HepG2 (cell line): ENCODE measurements at regions not wholly inside any gene's neighbourhood (a gene's known extent, or its start where the extent isn't known, plus 50 kb on each side); places are given as distances from the start of the nearest gene placed in this dataset.
"Not testable (repeated sequence)": the region's sequence is repeated elsewhere in the genome, so short reads cannot be mapped to it uniquely, and the experiment has no call there.

Source experiments
- ATAC-seq: fragments of 200-7000 bp; cut with Tn5 transposase; 3 replicates; pipeline ENCODE4 v1.9.1; 2020; ENCODE audit warnings: mild to moderate bottlenecking, moderate library complexity
- BruUV-seq: library from RNA; stranded (reverse); fragments of 400-500 nt; replicated peaks from 2 replicates; lab custom pipeline; 2021; lab: Mats Ljungman, UMichigan
- CTCF ChIA-PET: fragments of 300-600 bp; formaldehyde crosslinking; extraction: SDS; loops from one replicate; lab custom pipeline; 2021; ENCODE audit warnings: low total read pairs, inconsistent platforms, low intra/inter-chr PET ratio; lab: Yijun Ruan, JAX
- POLR2A ChIA-PET: fragments of 350-600 bp; sonication (Branson Sonifier 250); formaldehyde crosslinking; loops from one replicate; lab custom pipeline; 2020; ENCODE audit warnings: antibody characterized with exemption, inconsistent platforms; lab: Yijun Ruan, JAX
- DNase-seq: peaks from one replicate; pipeline ENCODE4 v3.0.0-alpha.2; 2015; ENCODE audit warnings: low spot score
- FAIRE-seq: peaks from 3 replicates; lab custom pipeline; 2011; peaks lifted over from hg19 to GRCh38; lab: Jason Lieb, UNC
- H2AFZ ChIP-seq: one replicate; pipeline ENCODE4 v1.6.1; 2011; ENCODE audit warnings: low read length, inconsistent platforms
- H3K27ac ChIP-seq: fragments of 300-600 bp; 3 replicates; pipeline ENCODE4 v1.8.0; 2011; ENCODE audit warnings: mixed run types, mild to moderate bottlenecking, mixed read lengths, low read length, inconsistent platforms; ENCODE audit not compliant: insufficient read depth; ENCODE audit errors: extremely low read length
- H3K27me3 ChIP-seq, 2 experiments: fragments of 200-600 bp in 1 of 2; 2 replicates in 1 of 2; 3 replicates in 1 of 2; pipeline versions ENCODE4 v1.6.0 to v1.8.0; 2011; ENCODE audit warnings: low read length in 2 of 2, mild to moderate bottlenecking in 2 of 2, moderate library complexity in 2 of 2, inconsistent platforms in 1 of 2; ENCODE audit not compliant: insufficient read depth in 2 of 2, control insufficient read depth in 1 of 2
- H3K36me3 ChIP-seq, 2 experiments: fragments of 200-600 bp in 1 of 2; replicated peaks in 1 of 2; 2 replicates in 1 of 2; 3 replicates in 1 of 2; pipeline versions ENCODE4 v1.5.1 to v1.8.0; 2011; ENCODE audit warnings: low read length in 2 of 2, inconsistent platforms in 1 of 2; ENCODE audit not compliant: insufficient read depth in 2 of 2, control insufficient read depth in 1 of 2
- H3K4me1 ChIP-seq: 2 replicates; pipeline ENCODE4 v1.5.1; 2012; ENCODE audit warnings: low read length, inconsistent platforms; ENCODE audit not compliant: insufficient read depth
- H3K4me2 ChIP-seq: 2 replicates; pipeline ENCODE4 v1.6.0; 2011; ENCODE audit warnings: low read depth, low read length, inconsistent platforms
- H3K4me3 ChIP-seq, 3 experiments: fragments of 200-600 bp in 1 of 3; sonication (generic), shearing (Covaris generic) in 1 of 3; replicated peaks in 1 of 3; 2 replicates each; pipeline ENCODE4 v1.5.1; 2011 to 2016; ENCODE audit warnings: low read length in 3 of 3, inconsistent platforms in 2 of 3, low read depth in 2 of 3, mild to moderate bottlenecking in 2 of 3, control low read depth in 1 of 3, mixed read lengths in 1 of 3; ENCODE audit not compliant: insufficient read depth in 1 of 3
- H3K79me2 ChIP-seq: one replicate; pipeline ENCODE4 v1.6.1; 2011; ENCODE audit warnings: low read length, inconsistent platforms; ENCODE audit not compliant: insufficient read depth
- H3K9ac ChIP-seq: 2 replicates; pipeline ENCODE4 v1.6.0; 2011; ENCODE audit warnings: mild to moderate bottlenecking, low read depth, low read length, inconsistent platforms; ENCODE audit not compliant: insufficient read depth
- H3K9me3 ChIP-seq: 2 replicates; pipeline ENCODE4 v1.5.1; 2012; ENCODE audit warnings: mild to moderate bottlenecking, low read length
- H4K20me1 ChIP-seq: 2 replicates; pipeline ENCODE4 v1.6.0; 2011; ENCODE audit warnings: inconsistent platforms, mild to moderate bottlenecking, low read length, moderate library complexity; ENCODE audit not compliant: insufficient read depth
- HNF1B ChIP-seq: sonication (generic); formaldehyde crosslinking; IDR thresholded peaks from 2 replicates; pipeline ENCODE4 v1.5.1; 2020; ENCODE audit warnings: mild to moderate bottlenecking, moderate library complexity, missing genetic modification reagents
- KDM5B ChIP-seq: sonication (generic); formaldehyde crosslinking; IDR thresholded peaks from 2 replicates; pipeline ENCODE4 v1.4.0; 2020; ENCODE audit warnings: missing genetic modification reagents, mild to moderate bottlenecking, borderline replicate concordance
- MYC ChIP-seq: sonication (generic); formaldehyde crosslinking; IDR thresholded peaks from 2 replicates; pipeline ENCODE4 v1.9.0; 2021; ENCODE audit warnings: missing genetic modification reagents, borderline replicate concordance
- POGZ ChIP-seq: sonication (generic); formaldehyde crosslinking; IDR thresholded peaks from 2 replicates; pipeline ENCODE4 v1.4.0; 2020; ENCODE audit warnings: mild to moderate bottlenecking, missing genetic modification reagents
- RXRB ChIP-seq: IDR thresholded peaks from 2 replicates; pipeline ENCODE4 v1.6.1; 2016; ENCODE audit warnings: borderline replicate concordance, missing genetic modification reagents, missing compliant biosample characterization
- SALL1 ChIP-seq: sonication (generic); formaldehyde crosslinking; IDR thresholded peaks from 2 replicates; pipeline ENCODE4 v1.8.0; 2022; ENCODE audit warnings: mild to moderate bottlenecking, missing genetic modification reagents
- SOX13 ChIP-seq, 3 experiments: fragments of 450-650 bp in 1 of 3; sonication (generic) in 1 of 3; formaldehyde crosslinking in 1 of 3; IDR thresholded peaks in 2 of 3; conservative IDR thresholded peaks in 1 of 3; 2 replicates each; pipeline versions ENCODE4 v1.5.0 to v1.6.1; 2016 to 2020; ENCODE audit warnings: antibody characterized with exemption in 1 of 3, mild to moderate bottlenecking in 1 of 3, missing compliant biosample characterization in 1 of 3, missing genetic modification reagents in 1 of 3, moderate library complexity in 1 of 3
- SOX5 ChIP-seq: IDR thresholded peaks from 2 replicates; pipeline ENCODE4 v1.6.1; 2016; ENCODE audit warnings: borderline replicate concordance
- ZFX ChIP-seq: sonication (generic); formaldehyde crosslinking; IDR thresholded peaks from 2 replicates; pipeline ENCODE4 v1.4.0; 2020; ENCODE audit warnings: mild to moderate bottlenecking, low read depth, missing genetic modification reagents, moderate library complexity
- ZNF292 ChIP-seq: sonication (generic); formaldehyde crosslinking; IDR thresholded peaks from 2 replicates; pipeline ENCODE4 v1.8.1; 2022; ENCODE audit warnings: mild to moderate bottlenecking, low read depth, missing genetic modification reagents, borderline replicate concordance
- ZNF556 ChIP-seq: sonication (generic); formaldehyde crosslinking; IDR thresholded peaks from 2 replicates; pipeline ENCODE4 v1.4.0; 2020; ENCODE audit warnings: mild to moderate bottlenecking, missing genetic modification reagents, borderline replicate concordance
- ZNF607 ChIP-seq: sonication (generic); formaldehyde crosslinking; IDR thresholded peaks from 2 replicates; pipeline ENCODE4 v1.5.1; 2020; ENCODE audit warnings: missing genetic modification reagents, mild to moderate bottlenecking, borderline replicate concordance
- ZNF761 ChIP-seq: sonication (generic); formaldehyde crosslinking; conservative IDR thresholded peaks from 2 replicates; pipeline ENCODE4 v1.4.0; 2020; ENCODE audit warnings: mild to moderate bottlenecking, missing genetic modification reagents
- WGBS: methylation state at CpG from one replicate; pipeline ENCODE4 v1.1.6; 2017; ENCODE audit warnings: low lambda C conversion rate; 5-methylcytosine and 5-hydroxymethylcytosine counted together
- in situ Hi-C: cut with HindIII; loops from 2 replicates; pipeline ENCODE4 v1.10.0; 2017; ENCODE audit warnings: low pct_unique_long_range_greater_than_20kb; ENCODE audit not compliant: extremely low pct_ligation_motif_present
- intact Hi-C: fragments of 100-400 bp; cut with micrococcal nuclease; formaldehyde crosslinking; loops from one replicate; pipeline ENCODE4 v1.10.0; 2022; ENCODE audit not compliant: unreplicated experiment
- TF ChIP-seq, protein P1 (sequence below): sonication (generic); formaldehyde crosslinking; IDR thresholded peaks from 2 replicates; pipeline ENCODE4 v1.4.0; 2020; ENCODE audit warnings: missing genetic modification reagents

- Histone ChIP-seq H3K4me2 (peak overlapping the region; percentile 77), H2AFZ (peak overlapping the region; percentile 55)
- POLR2A ChIA-PET; TF ChIP-seq SOX13 (IDR thresholded peaks at IDR 0.05): not testable (repeated sequence)
- peak; percentile 20; the same call in 1 of the 2 replicates for TF ChIP-seq POGZ
- TF ChIP-seq ZNF292 (CRISPR knock-in tag), result 0 out of 2 replicates have a peak, but pooled peaks have one; percentile 16
- peak; percentile 77; the same call in 1 of the 2 replicates for TF ChIP-seq ZNF556 (CRISPR knock-in tag)
- TF ChIP-seq MYC (CRISPR knock-in tag), result peak; percentile 19; the same call in 1 of the 2 replicates
- peak; percentile 44; the same call in 1 of the 2 replicates for TF ChIP-seq SALL1 (CRISPR knock-in tag)
- peak; percentile 81 for TF ChIP-seq HNF1B (CRISPR knock-in tag)
- peak; percentile 12; the same call in 1 of the 2 replicates for TF ChIP-seq RXRB
- TF ChIP-seq ZNF761, result peak; percentile 75; the same call in 1 of the 2 replicates
- TF ChIP-seq, protein P1, sequence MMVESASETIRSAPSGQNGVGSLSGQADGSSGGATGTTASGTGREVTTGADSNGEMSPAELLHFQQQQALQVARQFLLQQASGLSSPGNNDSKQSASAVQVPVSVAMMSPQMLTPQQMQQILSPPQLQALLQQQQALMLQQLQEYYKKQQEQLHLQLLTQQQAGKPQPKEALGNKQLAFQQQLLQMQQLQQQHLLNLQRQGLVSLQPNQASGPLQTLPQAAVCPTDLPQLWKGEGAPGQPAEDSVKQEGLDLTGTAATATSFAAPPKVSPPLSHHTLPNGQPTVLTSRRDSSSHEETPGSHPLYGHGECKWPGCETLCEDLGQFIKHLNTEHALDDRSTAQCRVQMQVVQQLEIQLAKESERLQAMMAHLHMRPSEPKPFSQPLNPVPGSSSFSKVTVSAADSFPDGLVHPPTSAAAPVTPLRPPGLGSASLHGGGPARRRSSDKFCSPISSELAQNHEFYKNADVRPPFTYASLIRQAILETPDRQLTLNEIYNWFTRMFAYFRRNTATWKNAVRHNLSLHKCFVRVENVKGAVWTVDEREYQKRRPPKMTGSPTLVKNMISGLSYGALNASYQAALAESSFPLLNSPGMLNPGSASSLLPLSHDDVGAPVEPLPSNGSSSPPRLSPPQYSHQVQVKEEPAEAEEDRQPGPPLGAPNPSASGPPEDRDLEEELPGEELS (CRISPR knock-in tag), result peak; percentile 44; the same call in 1 of the 2 replicates
- TF ChIP-seq SOX5 (CRISPR knock-in tag), result 0 out of 2 replicates have a peak, but pooled peaks have one; percentile 13
- TF ChIP-seq KDM5B (CRISPR knock-in tag), result 0 out of 2 replicates have a peak, but pooled peaks have one; percentile 25
- peak; percentile 41; the same call in 1 of the 2 replicates for TF ChIP-seq ZNF607 (CRISPR knock-in tag)
- peak; percentile 51; the same call in 1 of the 2 replicates for TF ChIP-seq ZFX
- peak in 1 of 2 experiments; percentile 28; a peak in 1 of 4 replicates for TF ChIP-seq SOX13 (CRISPR knock-in tag; conservative IDR thresholded peaks at IDR 0.05 in 1 of 2, IDR thresholded peaks at IDR 0.05 in 1 of 2)
These were observed 94.2 kb upstream of the ARG1 start for GRCh38 chr6:131478740-131479211.

More at GRCh38 chr6:131478740-131479211, 94.2 kb upstream of the ARG1 start:
- peak overlapping the region; percentile 44 for H3K27ac ChIP-seq
- BruUV-seq, H3K9me3 ChIP-seq, intact Hi-C loops, H3K9ac ChIP-seq, in situ Hi-C loops, H3K27me3 ChIP-seq, ATAC-seq, H3K36me3 ChIP-seq, CTCF ChIA-PET, FAIRE-seq, H3K79me2 ChIP-seq, H4K20me1 ChIP-seq, DNase-seq: not testable (repeated sequence)
- H3K4me3 ChIP-seq, result peak overlapping the region in 2 of 3 experiments; percentile 37 to 55; a peak in 5 of 6 replicates
- 0% methylated on average over 6 of the region's 6 CpGs for WGBS
- H3K4me1 ChIP-seq, result peaks cover 27% of the 10 kb centered on the region
